ENCODE measurements at regions not wholly inside any gene's neighbourhood (a gene's known extent, or its start where the extent isn't known, plus 50 kb on each side); places are given as distances from the start of the nearest gene placed in this dataset.

- Mint-ChIP-seq H3K27me3 (ENCODE audit: low read depth) (peaks cover 24% of the 10 kb centered on the region), H3K4me3 (no peak overlapping the region; a peak in 1 of 5 replicates), H3K9me3 (no peaks in the 10 kb centered on the region), H3K36me3 (ENCODE audit: insufficient read depth in 1 of 3, low read depth in 3 of 3) (no peaks in the 10 kb centered on the region), H3K27ac (peak overlapping the region in 1 of 3 experiments; percentile 28; a peak in 1 of 7 replicates), H3K4me1 (peaks cover 6 to 11% of the 10 kb centered on the region in 2 experiments)
- Histone ChIP-seq H3K4me2 (ENCODE audit: insufficient read depth, insufficient read length, low read length) (no peak overlapping the region), H4K5ac (ENCODE audit: insufficient read length, low read depth, low read length) (no peak overlapping the region), H4K20me1 (ENCODE audit: control insufficient read depth, insufficient read depth, insufficient read length) (no peaks in the 10 kb centered on the region), H2BK20ac (ENCODE audit: low read depth, low read length, poor library complexity, severe bottlenecking) (no peak overlapping the region), H3K4ac (ENCODE audit: low read depth, low read length) (no peak overlapping the region), H3K9ac (ENCODE audit: extremely low read depth, insufficient read length, low read length) (no peak overlapping the region), H2BK12ac (ENCODE audit: insufficient read length, low read depth, low read length) (no peak overlapping the region), H2AK5ac (ENCODE audit: insufficient read length, low read length) (no peak overlapping the region), H4K91ac (ENCODE audit: insufficient read length, low read depth, low read length) (no peak overlapping the region), H3K56ac (ENCODE audit: insufficient read length, low read depth, low read length) (no peak overlapping the region), H3K27me3 (ENCODE audit: insufficient read depth, low read length) (no peaks in the 10 kb centered on the region), H2BK15ac (ENCODE audit: low read depth, low read length) (no peak overlapping the region), H3K79me1 (ENCODE audit: insufficient read depth, low read depth, low read length, poor library complexity, severe bottlenecking) (no peaks in the 10 kb centered on the region), H3K14ac (ENCODE audit: insufficient read depth, low read length) (no peak overlapping the region), H3K4me1 (ENCODE audit: insufficient read depth, low read length) (no peaks in the 10 kb centered on the region), H3K18ac (ENCODE audit: insufficient read length, low read depth, low read length) (no peak overlapping the region), H4K8ac (replicated peaks; ENCODE audit: insufficient read length, low read depth, low read length) (no peak overlapping the region), H3K23ac (ENCODE audit: insufficient read length, low read depth, low read length) (no peak overlapping the region), H2BK5ac (ENCODE audit: insufficient read length, low read length) (no peak overlapping the region), H2BK120ac (ENCODE audit: low read depth, low read length, poor library complexity, severe bottlenecking) (no peak overlapping the region), H2AFZ (ENCODE audit: low read length) (no peak overlapping the region), H3K9me3 (ENCODE audit: control insufficient read depth, low read depth, low read length) (no peaks in the 10 kb centered on the region), H3K23me2 (ENCODE audit: insufficient read length, low read depth, low read length, poor library complexity, severe bottlenecking) (no peaks in the 10 kb centered on the region), H3K27ac (ENCODE audit: insufficient read length, low read depth, low read length) (no peak overlapping the region), H3K79me2 (ENCODE audit: insufficient read depth, low read length) (no peaks in the 10 kb centered on the region), H3T11ph (ENCODE audit: low read length) (no peak overlapping the region)
- no peak for TF ChIP-seq CTCF (conservative IDR thresholded peaks at IDR 0.05)
- no peak for DNase-seq
- WGBS (ENCODE audit: extremely low coverage, insufficient read length, low lambda C conversion rate), result no CpG with 5 or more reads among the region's 5 CpGs
Measured at GRCh38 chr11:119885861-119886567, 157.0 kb upstream of the NECTIN1 start.
